ENCODE measurements at regions not wholly inside any gene's neighbourhood (a gene's known extent, or its start where the extent isn't known, plus 50 kb on each side); places are given as distances from the start of the nearest gene placed in this dataset.

GRCh38 chr16:54815177-54815576 lies 115.5 kb upstream of the IRX5 start:
- FAIRE-seq: no peak
- no peak for DNase-seq (ENCODE audit: insufficient read length, low spot score)
- no peak for TF ChIP-seq CTCF (IDR thresholded peaks at IDR 0.05; ENCODE audit: insufficient read depth, missing control alignments)

GRCh38 chr16:54813778-54814177 lies 116.9 kb upstream of the IRX5 start:
- no peak for TF ChIP-seq CTCF (IDR thresholded peaks at IDR 0.05; ENCODE audit: insufficient read depth, missing control alignments)
- FAIRE-seq: no peak

GRCh38 chr16:54812229-54812628 lies 118.4 kb upstream of the IRX5 start:
- DNase-seq (ENCODE audit: insufficient read length, low spot score) (no peak), FAIRE-seq (no peak)
- peak; percentile 19 for TF ChIP-seq CTCF (IDR thresholded peaks at IDR 0.05; ENCODE audit: insufficient read depth, missing control alignments)

More at GRCh38 chr16:54813778-54814177, 116.9 kb upstream of the IRX5 start:
- no peak for DNase-seq (ENCODE audit: insufficient read length, low spot score)

GRCh38 chr16:54808890-54809289 lies 121.8 kb upstream of the IRX5 start:
- DNase-seq (ENCODE audit: insufficient read length, low spot score) (no peak), FAIRE-seq (no peak)
- TF ChIP-seq CTCF (IDR thresholded peaks at IDR 0.05; ENCODE audit: insufficient read depth, missing control alignments): no peak

- TF ChIP-seq CTCF (IDR thresholded peaks at IDR 0.05; ENCODE audit: insufficient read depth, missing control alignments): no peak
Measured at GRCh38 chr16:54806881-54807360, 123.7 kb upstream of the IRX5 start.

GRCh38 chr16:54806378-54806777 lies 124.3 kb upstream of the IRX5 start:
- FAIRE-seq: no peak
- no peak for TF ChIP-seq CTCF (IDR thresholded peaks at IDR 0.05; ENCODE audit: insufficient read depth, missing control alignments)
- DNase-seq (ENCODE audit: insufficient read length, low spot score): no peak

More at GRCh38 chr16:54806881-54807360, 123.7 kb upstream of the IRX5 start:
- FAIRE-seq (no peak), DNase-seq (ENCODE audit: insufficient read length, low spot score) (no peak)

GRCh38 chr16:54805648-54806047 lies 125.0 kb upstream of the IRX5 start:
- no peak for DNase-seq (ENCODE audit: insufficient read length, low spot score)
- no peak for TF ChIP-seq CTCF (IDR thresholded peaks at IDR 0.05; ENCODE audit: insufficient read depth, missing control alignments)
- no peak for FAIRE-seq
